ENCODE measurements at regions not wholly inside any gene's neighbourhood (a gene's known extent, or its start where the extent isn't known, plus 50 kb on each side); places are given as distances from the start of the nearest gene placed in this dataset.

GRCh38 chr7:26513948-26514347 is 222.3 kb downstream of the SNX10 start:
- no peak for DNase-seq (ENCODE audit: low spot score)

- DNase-seq (ENCODE audit: low spot score): no peak
These were observed 223.0 kb downstream of the SNX10 start for GRCh38 chr7:26514633-26515032.

- no peak for DNase-seq (ENCODE audit: low spot score)
These were observed 223.7 kb downstream of the SNX10 start for GRCh38 chr7:26515314-26515842.

GRCh38 chr7:26520483-26520882 is 228.8 kb downstream of the SNX10 start:
- DNase-seq (ENCODE audit: low spot score): no peak

GRCh38 chr7:26522633-26523032 is 231.0 kb downstream of the SNX10 start:
- no peak for DNase-seq (ENCODE audit: low spot score)

GRCh38 chr7:26525398-26526264 is 234.0 kb downstream of the SNX10 start:
- DNase-seq (ENCODE audit: low spot score): no peak

GRCh38 chr7:26526265-26526587 is 234.6 kb downstream of the SNX10 start:
- no peak for DNase-seq (ENCODE audit: low spot score)

- no peak for DNase-seq (ENCODE audit: low spot score)
These were observed 240.3 kb downstream of the SNX10 start for GRCh38 chr7:26531926-26532325.

- peak; percentile 56 for DNase-seq (ENCODE audit: low spot score)
These were observed 240.8 kb downstream of the SNX10 start for GRCh38 chr7:26532471-26532870.

GRCh38 chr7:26533217-26533616 is 241.6 kb downstream of the SNX10 start:
- no peak for DNase-seq (ENCODE audit: low spot score)

GRCh38 chr7:26534649-26535482 is 243.2 kb downstream of the SNX10 start:
- peak; percentile 59 for DNase-seq (ENCODE audit: low spot score)

GRCh38 chr7:26535483-26536007 is 243.9 kb downstream of the SNX10 start:
- peak; percentile 76 for DNase-seq (ENCODE audit: low spot score)

- DNase-seq (ENCODE audit: low spot score): no peak
These were observed 246.6 kb downstream of the SNX10 start for GRCh38 chr7:26538216-26538615.

GRCh38 chr7:26538689-26539088 is 247.0 kb downstream of the SNX10 start:
- peak; percentile 41 for DNase-seq (ENCODE audit: low spot score)

- no peak for DNase-seq (ENCODE audit: low spot score)
These were observed 251.7 kb downstream of the SNX10 start for GRCh38 chr7:26543340-26543739.

GRCh38 chr7:26543951-26544350 is 252.3 kb downstream of the SNX10 start:
- DNase-seq (ENCODE audit: low spot score): no peak

GRCh38 chr7:26546508-26547053 is 254.9 kb downstream of the SNX10 start:
- no peak for DNase-seq (ENCODE audit: low spot score)

GRCh38 chr7:26547156-26547555 is 255.5 kb downstream of the SNX10 start:
- no peak for DNase-seq (ENCODE audit: low spot score)

- DNase-seq (ENCODE audit: low spot score): no peak
These were observed 257.8 kb downstream of the SNX10 start for GRCh38 chr7:26549281-26549944.

GRCh38 chr7:26550492-26550891 is 258.8 kb downstream of the SNX10 start:
- no peak for DNase-seq (ENCODE audit: low spot score)

- no peak for DNase-seq (ENCODE audit: low spot score)
These were observed 260.1 kb downstream of the SNX10 start for GRCh38 chr7:26551740-26552139.

Data from SK-N-DZ (cell line).